ENCODE measurements at regions not wholly inside any gene's neighbourhood (a gene's known extent, or its start where the extent isn't known, plus 50 kb on each side); places are given as distances from the start of the nearest gene placed in this dataset.

DNA sequence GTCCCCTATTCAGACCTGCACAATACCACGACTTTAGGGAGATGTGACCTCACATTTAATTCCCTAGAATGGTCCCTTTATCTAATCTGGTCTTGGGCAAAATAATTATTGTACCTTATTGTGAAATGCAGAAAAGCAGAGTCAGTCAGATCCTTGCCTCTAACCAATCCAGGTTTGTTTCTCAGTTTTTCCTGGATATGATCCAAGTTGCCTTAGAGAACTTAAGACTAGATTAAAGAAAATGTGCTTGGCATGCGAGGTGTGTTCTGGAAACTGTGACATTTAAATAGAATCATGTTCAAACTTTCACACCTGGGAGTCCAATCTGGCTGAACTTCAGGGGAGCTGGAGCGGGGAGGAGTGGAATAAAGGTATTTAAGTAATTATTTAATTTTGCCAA is 696.2 kb downstream of the DNAH5 start:
- TF ChIP-seq POLR2A (IDR thresholded peaks at IDR 0.05; ENCODE audit: low read length) = no peak
- no peak for TF ChIP-seq GATA1 (IDR thresholded peaks at IDR 0.05; ENCODE audit: low read depth, low read length)
